ENCODE measurements at regions not wholly inside any gene's neighbourhood (a gene's known extent, or its start where the extent isn't known, plus 50 kb on each side); places are given as distances from the start of the nearest gene placed in this dataset.

DNA sequence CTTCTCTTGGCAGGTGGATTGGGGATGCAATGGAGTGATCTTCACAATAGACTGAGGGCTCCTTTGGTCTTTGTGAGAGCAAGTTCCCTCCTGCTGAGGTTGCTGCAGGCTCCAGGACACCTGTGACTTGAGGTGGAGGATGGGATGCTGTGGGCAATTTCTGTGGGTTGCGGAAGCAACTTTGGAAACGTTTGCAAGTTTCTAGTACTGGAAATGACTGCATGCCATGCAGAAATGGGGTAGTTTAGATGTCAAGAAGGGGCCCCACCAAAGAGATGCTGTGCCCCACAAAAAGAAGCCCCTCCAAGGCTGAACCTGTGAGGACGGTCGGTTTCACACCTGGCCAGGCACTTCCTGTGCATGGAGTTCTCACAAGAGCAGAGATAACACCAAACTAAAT is 80.4 kb upstream of the XCR1 start:
- H2AFZ ChIP-seq (replicated peaks; ENCODE audit: low read length, poor library complexity) = no peak overlapping the region
- H4K20me1 ChIP-seq (ENCODE audit: insufficient read depth, low read length) = no peaks in the 10 kb centered on the region
- H2BK120ac ChIP-seq (ENCODE audit: low read depth, low read length) = no peak overlapping the region; the same call in 1 of the 2 replicates
- in situ Hi-C loops (cut with MboI; ENCODE audit: low sequenced_read_pairs) (no loop called here), dilution Hi-C loops (cut with HindIII; ENCODE audit: low sequenced_read_pairs, unreplicated experiment) (no loop called here), intact Hi-C loops (cut with micrococcal nuclease) (no loop called here)
- H4K8ac ChIP-seq (ENCODE audit: low read depth in 2 of 2, low read length in 2 of 2) = no peak overlapping the region
- H3K9me1 ChIP-seq (ENCODE audit: insufficient read depth, low read length) = no peaks in the 10 kb centered on the region; the same call in 1 of the 2 replicates
- WGBS, 2 experiments (ENCODE audit: extremely low coverage in 2 of 2, insufficient read length in 1 of 2) = 0% methylated on average over 1 of the region's 4 CpGs; no CpG with 5 or more reads in 1 of the 2 experiments
- H4K5ac ChIP-seq (ENCODE audit: low read depth, low read length) = no peak overlapping the region
- no peak overlapping the region; the same call in 2 of the 3 replicates for H2BK15ac ChIP-seq (ENCODE audit: low read depth, low read length)
- no peak overlapping the region for H3K4ac ChIP-seq (ENCODE audit: low read depth, low read length)
- no peak overlapping the region for H3K4me2 ChIP-seq (ENCODE audit: low read depth, low read length)
- POLR2A ChIA-PET (ENCODE audit: unreplicated experiment) = no interaction called here
- H3K18ac ChIP-seq (ENCODE audit: low read depth, low read length) = no peak overlapping the region
- no peak overlapping the region for H2BK5ac ChIP-seq (ENCODE audit: low read depth, low read length, poor library complexity, severe bottlenecking)
- H3K14ac ChIP-seq (replicated peaks; ENCODE audit: low read depth, low read length) = no peak overlapping the region
- no peak overlapping the region for H2AK9ac ChIP-seq (replicated peaks; ENCODE audit: low read depth, low read length, poor library complexity)
- H3K9ac ChIP-seq (ENCODE audit: low read depth, low read length) = no peak overlapping the region
- H2BK20ac ChIP-seq (ENCODE audit: low read depth, low read length) = no peak overlapping the region
- 0 out of 2 replicates have a peak, but pooled peaks cover 5% of the 10 kb centered on the region for H3K9me3 ChIP-seq (ENCODE audit: control insufficient read depth, insufficient read depth, low read length)
- peaks cover 17% of the 10 kb centered on the region for H3K27me3 ChIP-seq (ENCODE audit: control insufficient read depth, insufficient read depth, low read length)
- no peak overlapping the region for H4K91ac ChIP-seq (ENCODE audit: insufficient read depth, low read depth, low read length)
- H3K23ac ChIP-seq (ENCODE audit: low read depth, low read length) = no peak overlapping the region
- no peak for DNase-seq
- no peak overlapping the region for H3K56ac ChIP-seq (ENCODE audit: extremely low read depth, insufficient read depth, low read length)
- no peak overlapping the region for H2AK5ac ChIP-seq (ENCODE audit: low read depth, low read length)
- ATAC-seq (ENCODE audit: low read depth) = no peak
- peaks cover 2% of the 10 kb centered on the region; the same call in 1 of the 2 replicates for H3K4me1 ChIP-seq (ENCODE audit: control insufficient read depth, insufficient read depth, low read length)
- H3K36me3 ChIP-seq (ENCODE audit: control insufficient read depth, insufficient read depth, low read length) = no peaks in the 10 kb centered on the region
- H3K27ac ChIP-seq (ENCODE audit: insufficient read depth, low read length) = no peak overlapping the region
- H3K4me3 ChIP-seq (ENCODE audit: insufficient read depth, low read depth, low read length) = no peak overlapping the region
- TF ChIP-seq BHLHE40 (IDR thresholded peaks at IDR 0.05; ENCODE audit: low read depth, low read length) = no peak
- BruUV-seq (replicated peaks) = no TSS peak
- CTCF ChIA-PET = no interaction called here
- no peaks in the 10 kb centered on the region for H3K79me1 ChIP-seq (ENCODE audit: low read depth in 1 of 2, low read length in 2 of 2)

Data from IMR-90 (cell line).